SU-DHL-6 (cell line): ENCODE measurements at regions not wholly inside any gene's neighbourhood (a gene's known extent, or its start where the extent isn't known, plus 50 kb on each side); places are given as distances from the start of the nearest gene placed in this dataset.

Experiments
- H2AFZ ChIP-seq: fragments of 200-600 bp; sonication (generic); 2 replicates; pipeline ENCODE4 v1.6.1; 2014; ENCODE audit warnings: low read depth, mild to moderate bottlenecking, moderate library complexity, mixed read lengths, antibody characterized with exemption, low read length; ENCODE audit not compliant: severe bottlenecking
- H3F3A ChIP-seq: fragments of 200-600 bp; shearing (Covaris generic); 2 replicates; pipeline ENCODE4 v1.6.0; 2016; ENCODE audit warnings: antibody characterized with exemption, mild to moderate bottlenecking; ENCODE audit not compliant: insufficient read depth
- H3K27ac ChIP-seq: fragments of 200-600 bp; sonication (generic); 2 replicates; pipeline ENCODE4 v1.5.1; 2016; ENCODE audit warnings: low read depth, mild to moderate bottlenecking, low read length, moderate library complexity, mixed read lengths
- H3K27me3 ChIP-seq: fragments of 200-600 bp; sonication (generic), shearing (Covaris generic); 2 replicates; pipeline ENCODE4 v1.6.0; 2014; ENCODE audit warnings: mild to moderate bottlenecking, low read length
- H3K36me3 ChIP-seq: fragments of 200-600 bp; sonication (generic); 2 replicates; pipeline ENCODE4 v1.6.1; 2014; ENCODE audit warnings: mild to moderate bottlenecking, low read length, mixed read lengths
- H3K4me2 ChIP-seq: fragments of 300-600, 200-600 bp; shearing (Covaris generic), sonication (generic); 2 replicates; pipeline ENCODE4 v1.6.0; 2014; ENCODE audit warnings: low read length, low read depth, mild to moderate bottlenecking; ENCODE audit not compliant: poor library complexity, severe bottlenecking
- H3K4me3 ChIP-seq: fragments of 200-600 bp; sonication (generic); 2 replicates; pipeline ENCODE4 v1.5.1; 2014; ENCODE audit warnings: antibody characterized with exemption, low read length, mild to moderate bottlenecking, mixed read lengths; ENCODE audit not compliant: insufficient read depth, poor library complexity, severe bottlenecking
- H3K79me2 ChIP-seq: fragments of 200-600 bp; sonication (generic); 2 replicates; pipeline ENCODE4 v1.6.1; 2014; ENCODE audit warnings: mild to moderate bottlenecking, low read length, moderate library complexity; ENCODE audit not compliant: insufficient read depth
- H3K9ac ChIP-seq: fragments of 200-600 bp; sonication (generic); 2 replicates; pipeline ENCODE4 v1.7.0; 2014; ENCODE audit warnings: mild to moderate bottlenecking, low read length
- H3K9me2 ChIP-seq: fragments of 200-600 bp; sonication (generic); replicated peaks from 2 replicates; pipeline ENCODE4 v1.6.1; 2014; ENCODE audit warnings: low read length; ENCODE audit not compliant: insufficient read depth
- H3K9me3 ChIP-seq: fragments of 200-600 bp; sonication (generic); 2 replicates; pipeline ENCODE4 v1.6.1; 2014; ENCODE audit warnings: low read length, mixed read lengths; ENCODE audit not compliant: insufficient read depth
- H4K20me1 ChIP-seq: fragments of 200-600 bp; sonication (generic); 2 replicates; pipeline ENCODE4 v1.6.1; 2014; ENCODE audit warnings: low read depth, mild to moderate bottlenecking, antibody characterized with exemption, low read length, moderate library complexity, mixed read lengths
- EZH2phosphoT487 ChIP-seq: fragments of 200-600 bp; sonication (generic), shearing (Covaris generic); conservative IDR thresholded peaks from 2 replicates; pipeline ENCODE4 v1.6.1; 2018; ENCODE audit warnings: mild to moderate bottlenecking, antibody characterized with exemption, low read length, moderate library complexity, mixed read lengths
- TF ChIP-seq, protein P1 (sequence below): fragments of 200-600 bp; sonication (generic); IDR thresholded peaks from one replicate; pipeline ENCODE4 v1.5.1; 2017; ENCODE audit warnings: antibody characterized with exemption, mild to moderate bottlenecking, low read length, moderate library complexity; ENCODE audit not compliant: insufficient read depth, poor library complexity, severe bottlenecking

DNA sequence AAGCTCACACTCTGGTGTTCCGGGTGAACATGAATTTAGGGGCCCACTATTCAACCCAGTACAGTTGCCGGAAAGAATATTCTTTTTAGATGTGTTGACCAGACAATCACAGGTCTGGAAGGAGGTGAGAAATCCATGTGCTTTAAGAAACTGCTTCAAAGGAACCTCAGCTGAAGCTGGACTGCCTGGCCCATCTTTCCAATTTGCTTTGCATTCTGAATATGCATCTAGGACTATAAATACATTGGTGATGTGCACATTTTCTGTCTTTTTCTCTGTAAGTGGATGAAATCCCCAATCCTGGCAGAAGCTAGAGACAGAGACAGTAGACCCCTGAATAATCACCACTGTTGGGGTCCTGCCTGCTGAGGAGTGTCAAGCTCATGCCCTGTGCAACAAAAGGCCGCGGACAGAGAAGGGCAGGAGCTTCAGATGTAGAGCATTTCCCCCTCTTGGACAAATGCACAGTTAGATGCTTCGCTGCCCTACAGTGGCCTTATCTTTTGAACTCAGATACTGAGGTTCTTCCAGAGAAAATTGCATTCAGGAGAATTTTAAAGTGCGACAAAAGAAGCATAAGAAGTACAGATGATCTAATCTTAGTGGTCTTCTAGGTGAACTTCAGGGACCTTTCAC is 368.3 kb downstream of the SFMBT2 start:
- TF ChIP-seq, protein P1, sequence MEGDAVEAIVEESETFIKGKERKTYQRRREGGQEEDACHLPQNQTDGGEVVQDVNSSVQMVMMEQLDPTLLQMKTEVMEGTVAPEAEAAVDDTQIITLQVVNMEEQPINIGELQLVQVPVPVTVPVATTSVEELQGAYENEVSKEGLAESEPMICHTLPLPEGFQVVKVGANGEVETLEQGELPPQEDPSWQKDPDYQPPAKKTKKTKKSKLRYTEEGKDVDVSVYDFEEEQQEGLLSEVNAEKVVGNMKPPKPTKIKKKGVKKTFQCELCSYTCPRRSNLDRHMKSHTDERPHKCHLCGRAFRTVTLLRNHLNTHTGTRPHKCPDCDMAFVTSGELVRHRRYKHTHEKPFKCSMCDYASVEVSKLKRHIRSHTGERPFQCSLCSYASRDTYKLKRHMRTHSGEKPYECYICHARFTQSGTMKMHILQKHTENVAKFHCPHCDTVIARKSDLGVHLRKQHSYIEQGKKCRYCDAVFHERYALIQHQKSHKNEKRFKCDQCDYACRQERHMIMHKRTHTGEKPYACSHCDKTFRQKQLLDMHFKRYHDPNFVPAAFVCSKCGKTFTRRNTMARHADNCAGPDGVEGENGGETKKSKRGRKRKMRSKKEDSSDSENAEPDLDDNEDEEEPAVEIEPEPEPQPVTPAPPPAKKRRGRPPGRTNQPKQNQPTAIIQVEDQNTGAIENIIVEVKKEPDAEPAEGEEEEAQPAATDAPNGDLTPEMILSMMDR = no peak
- no peak for TF ChIP-seq EZH2phosphoT487
- Histone ChIP-seq H3K4me3 (no peak overlapping the region), H3K36me3 (no peaks in the 10 kb centered on the region), H3K9ac (no peak overlapping the region), H3F3A (no peaks in the 10 kb centered on the region), H3K27ac (no peak overlapping the region), H3K9me3 (no peaks in the 10 kb centered on the region), H3K27me3 (no peaks in the 10 kb centered on the region), H3K4me2 (no peak overlapping the region), H3K79me2 (no peaks in the 10 kb centered on the region), H4K20me1 (no peaks in the 10 kb centered on the region), H3K9me2 (no peaks in the 10 kb centered on the region), H2AFZ (no peak overlapping the region)

DNA sequence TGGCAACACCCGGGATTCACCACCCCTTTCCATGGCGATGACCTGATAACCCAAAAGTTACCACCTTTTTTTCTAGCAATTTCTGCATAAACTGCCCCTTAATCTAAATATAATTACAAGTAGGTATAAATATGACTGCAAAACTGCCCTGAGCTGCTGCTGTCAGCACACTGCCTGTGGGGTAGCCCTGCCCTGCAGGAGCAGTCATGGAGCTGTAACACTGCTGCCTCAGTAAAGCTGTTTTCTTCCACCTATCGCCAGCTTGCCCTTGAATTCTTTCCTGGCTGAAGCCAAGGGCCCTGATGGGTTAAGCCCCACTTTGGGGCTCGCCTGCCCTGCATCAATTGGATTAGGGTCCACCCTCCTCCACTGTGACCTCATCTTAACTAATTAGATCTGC is 368.8 kb downstream of the SFMBT2 start:
- Histone ChIP-seq H4K20me1 (no peaks in the 10 kb centered on the region), H3K27me3 (no peaks in the 10 kb centered on the region), H3K36me3 (no peaks in the 10 kb centered on the region), H3K9me3 (no peaks in the 10 kb centered on the region), H2AFZ (no peak overlapping the region), H3K27ac (no peak overlapping the region), H3K79me2 (no peaks in the 10 kb centered on the region), H3K4me2 (no peak overlapping the region), H3K9ac (no peak overlapping the region), H3K9me2 (no peaks in the 10 kb centered on the region), H3F3A (no peaks in the 10 kb centered on the region), H3K4me3 (no peak overlapping the region)
- TF ChIP-seq, protein P1 = no peak

DNA sequence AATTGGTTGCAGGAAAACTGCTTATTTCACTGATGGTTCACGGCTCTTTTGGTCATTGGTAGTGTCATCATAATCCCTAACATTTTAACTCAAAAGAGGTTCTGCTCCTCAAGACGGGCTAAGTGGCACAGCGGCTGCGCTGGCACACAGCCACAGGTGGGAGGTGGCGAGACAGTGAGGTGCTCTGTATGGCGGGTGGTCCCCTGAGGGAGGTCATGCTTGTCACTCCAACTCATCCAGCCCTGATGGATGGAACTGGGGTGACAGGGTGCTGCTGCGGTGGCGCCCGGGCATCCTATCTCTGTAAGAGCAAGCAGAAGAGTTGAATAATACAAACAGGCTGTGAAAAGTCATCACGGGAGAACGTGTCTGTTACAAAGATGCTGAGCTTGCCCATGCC is 370.2 kb downstream of the SFMBT2 start:
- H3F3A ChIP-seq = no peaks in the 10 kb centered on the region
- no peaks in the 10 kb centered on the region for H3K9me3 ChIP-seq
- no peak overlapping the region for H3K4me2 ChIP-seq
- no peaks in the 10 kb centered on the region for H3K79me2 ChIP-seq
- no peaks in the 10 kb centered on the region for H3K9me2 ChIP-seq
- H3K4me3 ChIP-seq = no peak overlapping the region
- no peak overlapping the region for H2AFZ ChIP-seq
- H4K20me1 ChIP-seq = no peaks in the 10 kb centered on the region
- H3K27ac ChIP-seq = no peak overlapping the region
- H3K27me3 ChIP-seq = no peaks in the 10 kb centered on the region
- H3K36me3 ChIP-seq = no peaks in the 10 kb centered on the region
- H3K9ac ChIP-seq = no peak overlapping the region
- TF ChIP-seq, protein P1 = no peak
- no peak for TF ChIP-seq EZH2phosphoT487
